Uterus (tissue), 3 donors: ENCODE measurements at regions not wholly inside any gene's neighbourhood (a gene's known extent, or its start where the extent isn't known, plus 50 kb on each side); places are given as distances from the start of the nearest gene placed in this dataset.

ENCODE experiments used
- DNase-seq, 2 donors: peaks; one replicate each; pipeline ENCODE4 v3.0.0-alpha.2; 2019 to 2020
- H3K27ac ChIP-seq, 2 donors: fragments of 200-600 bp; sonication (generic); 1 replicate in 1 of 2; 2 replicates in 1 of 2; pipeline ENCODE4 v1.5.1; 2016 to 2018
- H3K27me3 ChIP-seq, 2 donors: fragments of 200-600 bp; sonication (generic); one replicate each; pipeline ENCODE4 v1.5.1; 2018 to 2019; ENCODE audit warnings: control low read depth in 1 of 2
- H3K36me3 ChIP-seq, 2 donors: fragments of 200-600 bp; sonication (generic); one replicate each; pipeline ENCODE4 v1.5.1; 2019; ENCODE audit warnings: control low read depth in 1 of 2
- H3K4me1 ChIP-seq, 2 donors: fragments of 200-600 bp; sonication (generic); one replicate each; pipeline ENCODE4 v1.5.1; 2018 to 2019; ENCODE audit warnings: control low read depth in 1 of 2
- H3K4me3 ChIP-seq, 2 donors: fragments of 200-600 bp; sonication (generic); 1 replicate in 1 of 2; 2 replicates in 1 of 2; pipeline ENCODE4 v1.5.1; 2018 to 2019; ENCODE audit warnings: mild to moderate bottlenecking in 1 of 2
- H3K9me3 ChIP-seq, 2 donors: fragments of 200-600 bp; sonication (generic); one replicate each; pipeline ENCODE4 v1.5.1; 2019; ENCODE audit warnings: control low read depth in 1 of 2
- POLR2A ChIP-seq, 2 donors: fragments of 450-650 bp; IDR thresholded peaks; one replicate each; pipeline ENCODE4 v1.6.1; 2016; ENCODE audit warnings: antibody characterized with exemption in 2 of 2, mild to moderate bottlenecking in 1 of 2, moderate library complexity in 1 of 2
- intact Hi-C: fragments of 100-400 bp; cut with DNase I; formaldehyde crosslinking; loops from one replicate; pipeline ENCODE4 v1.15.1; 2023; ENCODE audit warnings: low total_unique reads
- TF ChIP-seq, protein P1 (sequence below), 4 experiments: fragments of 200-600 bp in 2 of 4; fragments of 450-650 bp in 2 of 4; sonication (generic) in 2 of 4; IDR thresholded peaks; one replicate each; pipeline ENCODE4 v1.5.1; 2016 to 2019; ENCODE audit warnings: antibody characterized with exemption in 4 of 4, mild to moderate bottlenecking in 2 of 4, moderate library complexity in 1 of 4
- donor health status: DM: yes; HTN: yes; CAD: no.

DNA sequence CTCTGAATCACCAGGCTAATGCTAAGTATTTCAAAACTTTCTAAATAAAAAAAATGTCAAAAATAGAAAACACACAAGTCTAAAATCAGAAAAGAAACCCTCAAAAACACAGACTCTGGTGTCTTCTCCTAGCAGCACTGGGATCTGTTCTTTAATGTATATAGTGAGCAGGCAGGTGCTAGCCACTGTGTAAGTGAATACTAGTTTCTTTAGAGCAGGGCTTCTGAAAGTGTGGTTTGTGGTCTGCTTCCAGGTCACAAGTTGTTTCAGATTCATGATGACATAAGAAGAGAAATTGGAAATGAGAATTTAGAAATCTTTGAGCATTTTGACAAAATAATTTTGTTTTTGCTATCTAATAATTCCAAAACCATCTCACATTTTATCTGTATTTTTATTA lies 763.1 kb downstream of the USP25 start:
- Histone ChIP-seq H3K27me3 (no peaks in the 10 kb centered on the region), H3K4me1 (peaks cover 0 to under 1% of the 10 kb centered on the region in 2 donors), H3K27ac (no peak overlapping the region), H3K4me3 (no peak overlapping the region), H3K36me3 (no peaks in the 10 kb centered on the region), H3K9me3 (no peaks in the 10 kb centered on the region)
- no peak for TF ChIP-seq POLR2A (IDR thresholded peaks at IDR 0.05)
- TF ChIP-seq, protein P1, sequence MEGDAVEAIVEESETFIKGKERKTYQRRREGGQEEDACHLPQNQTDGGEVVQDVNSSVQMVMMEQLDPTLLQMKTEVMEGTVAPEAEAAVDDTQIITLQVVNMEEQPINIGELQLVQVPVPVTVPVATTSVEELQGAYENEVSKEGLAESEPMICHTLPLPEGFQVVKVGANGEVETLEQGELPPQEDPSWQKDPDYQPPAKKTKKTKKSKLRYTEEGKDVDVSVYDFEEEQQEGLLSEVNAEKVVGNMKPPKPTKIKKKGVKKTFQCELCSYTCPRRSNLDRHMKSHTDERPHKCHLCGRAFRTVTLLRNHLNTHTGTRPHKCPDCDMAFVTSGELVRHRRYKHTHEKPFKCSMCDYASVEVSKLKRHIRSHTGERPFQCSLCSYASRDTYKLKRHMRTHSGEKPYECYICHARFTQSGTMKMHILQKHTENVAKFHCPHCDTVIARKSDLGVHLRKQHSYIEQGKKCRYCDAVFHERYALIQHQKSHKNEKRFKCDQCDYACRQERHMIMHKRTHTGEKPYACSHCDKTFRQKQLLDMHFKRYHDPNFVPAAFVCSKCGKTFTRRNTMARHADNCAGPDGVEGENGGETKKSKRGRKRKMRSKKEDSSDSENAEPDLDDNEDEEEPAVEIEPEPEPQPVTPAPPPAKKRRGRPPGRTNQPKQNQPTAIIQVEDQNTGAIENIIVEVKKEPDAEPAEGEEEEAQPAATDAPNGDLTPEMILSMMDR (IDR thresholded peaks at IDR 0.05): no peak
- intact Hi-C loops: no loop called here
- DNase-seq: no peak

DNA sequence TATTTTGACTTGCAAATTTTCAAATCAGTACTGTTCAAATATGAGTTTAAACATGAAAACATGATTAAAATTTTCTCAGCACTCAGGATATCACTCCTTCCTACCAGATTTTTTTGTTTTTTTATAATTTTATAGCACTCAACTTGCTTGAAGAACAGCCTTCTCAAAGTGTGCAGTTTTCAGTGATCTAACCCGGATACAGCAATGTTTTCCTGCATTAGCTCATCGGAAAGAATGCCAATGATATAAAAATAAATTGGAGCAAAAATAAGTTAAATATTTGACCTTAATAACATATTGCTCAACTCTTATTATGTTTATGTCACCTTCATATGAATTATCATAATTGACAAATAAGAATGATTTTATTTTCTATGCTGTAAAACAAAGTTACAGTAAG lies 766.8 kb downstream of the USP25 start:
- H3K27ac ChIP-seq: no peak overlapping the region
- intact Hi-C loops: no loop called here
- H3K9me3 ChIP-seq: no peaks in the 10 kb centered on the region
- H3K27me3 ChIP-seq: no peaks in the 10 kb centered on the region
- no peaks in the 10 kb centered on the region for H3K4me1 ChIP-seq
- no peak overlapping the region for H3K4me3 ChIP-seq
- no peak for TF ChIP-seq POLR2A (IDR thresholded peaks at IDR 0.05)
- TF ChIP-seq, protein P1 (IDR thresholded peaks at IDR 0.05): no peak
- H3K36me3 ChIP-seq: no peaks in the 10 kb centered on the region
- DNase-seq: no peak

DNA sequence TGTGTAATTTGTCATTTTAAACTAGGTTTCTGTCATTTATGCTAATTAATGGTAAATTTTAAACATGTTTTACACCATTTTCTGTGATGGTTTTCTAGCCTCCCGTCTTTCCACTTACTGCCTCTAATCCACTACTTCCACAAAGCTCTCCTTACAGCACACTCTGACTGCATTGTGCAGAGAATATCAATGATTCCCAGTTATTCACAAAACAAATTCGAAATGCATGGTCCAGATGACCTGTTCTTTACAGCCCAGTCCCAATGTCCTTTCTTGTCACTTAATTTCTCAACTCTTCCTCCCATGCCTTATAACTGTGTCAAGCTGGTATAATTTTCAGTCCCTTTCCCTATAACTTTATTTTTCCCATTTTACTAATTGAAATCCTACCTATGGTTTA lies 770.5 kb downstream of the USP25 start:
- no peak overlapping the region for H3K27ac ChIP-seq

DNA sequence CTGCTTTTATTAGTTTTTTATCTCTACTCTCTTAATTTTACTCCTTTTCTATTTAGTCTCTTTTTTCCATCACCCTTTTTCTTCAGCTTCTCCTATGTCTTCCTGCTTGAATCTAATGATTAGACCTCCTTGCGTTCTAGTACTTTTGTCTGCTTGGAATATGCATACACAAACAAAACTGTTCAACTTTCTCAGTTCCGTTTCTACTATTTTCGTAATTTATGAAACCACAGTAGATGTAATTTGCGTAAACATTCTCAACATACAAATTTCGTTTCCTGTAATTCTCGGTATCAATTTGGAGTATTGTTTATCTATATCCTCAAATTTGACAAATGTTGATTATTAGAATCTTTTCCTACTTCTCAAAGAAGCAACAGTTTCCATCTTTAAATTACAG lies 772.5 kb downstream of the USP25 start:
- DNase-seq: no peak
- Histone ChIP-seq H3K4me3 (no peak overlapping the region), H3K27ac (no peak overlapping the region), H3K4me1 (peaks cover 0 to 17% of the 10 kb centered on the region in 2 donors), H3K27me3 (no peaks in the 10 kb centered on the region), H3K9me3 (no peaks in the 10 kb centered on the region), H3K36me3 (no peaks in the 10 kb centered on the region)
- no peak for TF ChIP-seq POLR2A (IDR thresholded peaks at IDR 0.05)
- TF ChIP-seq, protein P1 (IDR thresholded peaks at IDR 0.05): no peak
- intact Hi-C loops: no loop called here

More for the DNA sequence above, 770.5 kb downstream of the USP25 start:
- Histone ChIP-seq H3K4me1 (peaks cover 0 to 7% of the 10 kb centered on the region in 2 donors), H3K27me3 (no peaks in the 10 kb centered on the region), H3K36me3 (no peaks in the 10 kb centered on the region), H3K9me3 (no peaks in the 10 kb centered on the region), H3K4me3 (no peak overlapping the region)
- DNase-seq: no peak
- intact Hi-C loops: no loop called here
- no peak for TF ChIP-seq POLR2A (IDR thresholded peaks at IDR 0.05)
- TF ChIP-seq, protein P1 (IDR thresholded peaks at IDR 0.05): no peak

DNA sequence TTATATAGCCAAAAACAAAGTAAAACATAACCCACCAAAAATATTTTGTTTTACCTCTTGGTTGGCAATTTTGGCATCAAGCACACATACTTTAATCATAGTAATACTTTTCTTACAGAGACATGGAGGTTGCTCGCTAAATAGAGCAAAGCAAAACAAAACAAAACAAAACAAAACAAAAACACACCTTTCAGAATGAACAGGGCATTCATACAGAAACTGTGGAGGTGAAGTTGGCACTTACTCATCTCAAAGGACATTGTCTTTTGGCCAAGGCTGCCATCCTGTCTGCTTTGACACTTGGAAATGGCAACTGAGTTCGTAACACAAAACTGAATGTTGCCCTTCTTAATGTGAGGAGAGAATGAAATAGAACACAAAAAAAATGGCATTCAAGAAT lies 773.1 kb downstream of the USP25 start:
- DNase-seq: no peak
- no peaks in the 10 kb centered on the region for H3K27me3 ChIP-seq
- intact Hi-C loops: no loop called here
- H3K36me3 ChIP-seq: no peaks in the 10 kb centered on the region
- H3K4me1 ChIP-seq: peaks cover 0 to 17% of the 10 kb centered on the region in 2 donors
- H3K4me3 ChIP-seq: no peak overlapping the region
- no peak for TF ChIP-seq POLR2A (IDR thresholded peaks at IDR 0.05)
- TF ChIP-seq, protein P1 (IDR thresholded peaks at IDR 0.05): no peak
- no peaks in the 10 kb centered on the region for H3K9me3 ChIP-seq
- no peak overlapping the region for H3K27ac ChIP-seq
